ENCODE measurements at regions not wholly inside any gene's neighbourhood (a gene's known extent, or its start where the extent isn't known, plus 50 kb on each side); places are given as distances from the start of the nearest gene placed in this dataset.
A peak's percentile ranks its signal among the peaks of the same experiment; 100 is the strongest.
"Not testable (repeated sequence)": the region's sequence is repeated elsewhere in the genome, so short reads cannot be mapped to it uniquely, and the experiment has no call there.

- no peak for FAIRE-seq
- TF ChIP-seq POLR2A (IDR thresholded peaks at IDR 0.05; ENCODE audit: low read depth, low read length), result no peak
- TF ChIP-seq POLR2AphosphoS5 (IDR thresholded peaks at IDR 0.05; ENCODE audit: low read depth, low read length), result no peak
- TF ChIP-seq TAF1 (IDR thresholded peaks at IDR 0.05; ENCODE audit: borderline replicate concordance, low read depth, low read length), result no peak
- DNase-seq (ENCODE audit: insufficient read length), result no peak
These were observed 101.5 kb upstream of the DRD5 start for GRCh38 chr4:9679704-9680478.

- DNase-seq (ENCODE audit: insufficient read length); FAIRE-seq: not testable (repeated sequence)
These were observed 98.3 kb upstream of the DRD5 start for GRCh38 chr4:9683174-9683573.

GRCh38 chr4:9685016-9685415 is 96.4 kb upstream of the DRD5 start:
- DNase-seq (ENCODE audit: insufficient read length); FAIRE-seq: not testable (repeated sequence)

GRCh38 chr4:9685692-9686091 is 95.7 kb upstream of the DRD5 start:
- DNase-seq (ENCODE audit: insufficient read length) (no peak), FAIRE-seq (no peak)
- TF ChIP-seq POLR2AphosphoS5 (IDR thresholded peaks at IDR 0.05; ENCODE audit: low read depth, low read length) (no peak), POLR2A (IDR thresholded peaks at IDR 0.05; ENCODE audit: low read depth, low read length) (no peak), TAF1 (IDR thresholded peaks at IDR 0.05; ENCODE audit: borderline replicate concordance, low read depth, low read length) (no peak)

- FAIRE-seq; DNase-seq (ENCODE audit: insufficient read length): not testable (repeated sequence)
These were observed 90.7 kb upstream of the DRD5 start for GRCh38 chr4:9690636-9691237.

- TF ChIP-seq TAF1 (IDR thresholded peaks at IDR 0.05; ENCODE audit: borderline replicate concordance, low read depth, low read length) (no peak), POLR2A (IDR thresholded peaks at IDR 0.05; ENCODE audit: low read depth, low read length) (no peak), POLR2AphosphoS5 (IDR thresholded peaks at IDR 0.05; ENCODE audit: low read depth, low read length) (no peak)
- no peak for FAIRE-seq
- DNase-seq (ENCODE audit: insufficient read length), result peak; percentile 71
These were observed 90.0 kb upstream of the DRD5 start for GRCh38 chr4:9691238-9692065.

GRCh38 chr4:9692791-9693491 is 88.5 kb upstream of the DRD5 start:
- FAIRE-seq; DNase-seq (ENCODE audit: insufficient read length): not testable (repeated sequence)

GRCh38 chr4:9694403-9694802 is 87.0 kb upstream of the DRD5 start:
- not testable (repeated sequence) for DNase-seq (ENCODE audit: insufficient read length); FAIRE-seq

- DNase-seq (ENCODE audit: insufficient read length); FAIRE-seq: not testable (repeated sequence)
These were observed 85.4 kb upstream of the DRD5 start for GRCh38 chr4:9695994-9696393.

GRCh38 chr4:9696561-9696960 is 84.9 kb upstream of the DRD5 start:
- not testable (repeated sequence) for DNase-seq (ENCODE audit: insufficient read length); FAIRE-seq

- not testable (repeated sequence) for DNase-seq (ENCODE audit: insufficient read length); FAIRE-seq
These were observed 79.4 kb upstream of the DRD5 start for GRCh38 chr4:9702019-9702418.

GRCh38 chr4:9702696-9703095 is 78.7 kb upstream of the DRD5 start:
- DNase-seq (ENCODE audit: insufficient read length); FAIRE-seq: not testable (repeated sequence)

GRCh38 chr4:9703391-9703790 is 78.0 kb upstream of the DRD5 start:
- peak; percentile 37 for DNase-seq (ENCODE audit: insufficient read length)
- FAIRE-seq, result no peak
- TF ChIP-seq POLR2A (IDR thresholded peaks at IDR 0.05; ENCODE audit: low read depth, low read length) (no peak), POLR2AphosphoS5 (IDR thresholded peaks at IDR 0.05; ENCODE audit: low read depth, low read length) (no peak), TAF1 (IDR thresholded peaks at IDR 0.05; ENCODE audit: borderline replicate concordance, low read depth, low read length) (no peak)

GRCh38 chr4:9704126-9704525 is 77.3 kb upstream of the DRD5 start:
- FAIRE-seq; DNase-seq (ENCODE audit: insufficient read length): not testable (repeated sequence)

Data from GM12892 (cell line).